SH-SY5Y (cell line): ENCODE measurements at regions not wholly inside any gene's neighbourhood (a gene's known extent, or its start where the extent isn't known, plus 50 kb on each side); places are given as distances from the start of the nearest gene placed in this dataset.

Experiments used
- GATA2 ChIP-seq: IDR thresholded peaks from 2 replicates; pipeline ENCODE4 v1.6.1; 2011; ENCODE audit warnings: mild to moderate bottlenecking, low read depth, low read length
- GATA3 ChIP-seq: IDR thresholded peaks from 2 replicates; pipeline ENCODE4 v1.6.1; 2011; ENCODE audit warnings: low read depth, mild to moderate bottlenecking, low read length, moderate library complexity

DNA sequence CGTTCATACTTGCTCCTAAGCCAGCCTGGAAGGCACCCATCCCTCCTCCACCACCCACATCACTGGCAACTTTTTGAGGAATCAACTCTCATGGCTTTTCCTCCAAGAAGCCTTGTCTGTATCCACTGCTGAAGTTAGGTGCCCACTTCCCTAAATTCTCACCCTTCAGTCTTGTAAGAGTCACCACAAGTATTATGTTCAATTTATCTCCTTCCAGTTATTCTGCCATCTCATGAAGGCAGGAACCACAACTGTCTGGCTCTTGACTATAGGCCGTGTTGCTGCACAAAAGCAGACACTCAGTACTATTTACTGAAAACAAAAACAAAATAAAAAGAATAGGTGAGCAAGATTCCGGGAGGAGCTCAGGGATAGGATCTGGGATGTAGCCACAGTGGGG, 234.8 kb downstream of the CYRIA start:
- no peak for TF ChIP-seq GATA2
- TF ChIP-seq GATA3: no peak
